Ishikawa (cell line): ENCODE measurements at regions not wholly inside any gene's neighbourhood (a gene's known extent, or its start where the extent isn't known, plus 50 kb on each side); places are given as distances from the start of the nearest gene placed in this dataset.
A peak's percentile ranks its signal among the peaks of the same experiment; 100 is the strongest.

Experiments
- CEBPB ChIP-seq: IDR thresholded peaks from 2 replicates; pipeline ENCODE4 v1.6.1; 2012
- CREB1 ChIP-seq: IDR thresholded peaks from 2 replicates; pipeline ENCODE4 v1.6.1; 2012; ENCODE audit warnings: low read depth
- EGR1 ChIP-seq: IDR thresholded peaks from 2 replicates; pipeline ENCODE4 v1.6.1; 2012
- EP300 ChIP-seq: IDR thresholded peaks from 2 replicates; pipeline ENCODE4 v1.6.1; 2012; ENCODE audit warnings: borderline replicate concordance
- FOXM1 ChIP-seq: IDR thresholded peaks from 2 replicates; pipeline ENCODE4 v1.6.1; 2012; ENCODE audit warnings: low read depth, borderline replicate concordance
- NFIC ChIP-seq: IDR thresholded peaks from 2 replicates; pipeline ENCODE4 v1.6.1; 2012
- RAD21 ChIP-seq: IDR thresholded peaks from 2 replicates; pipeline ENCODE4 v1.6.1; 2012; ENCODE audit warnings: low read depth
- TAF1 ChIP-seq: IDR thresholded peaks from 2 replicates; pipeline ENCODE4 v1.6.1; 2012; ENCODE audit warnings: low read depth, mild to moderate bottlenecking
- TCF12 ChIP-seq: IDR thresholded peaks from 2 replicates; pipeline ENCODE4 v1.6.1; 2012; ENCODE audit warnings: low read depth
- TEAD4 ChIP-seq: IDR thresholded peaks from 2 replicates; pipeline ENCODE4 v1.6.1; 2012
- YY1 ChIP-seq: IDR thresholded peaks from 2 replicates; pipeline ENCODE4 v1.6.1; 2012; ENCODE audit warnings: low read depth
- ZBTB7A ChIP-seq: IDR thresholded peaks from 2 replicates; pipeline ENCODE4 v1.6.1; 2012; ENCODE audit warnings: low read depth
- TF ChIP-seq, protein P1 (sequence below): IDR thresholded peaks from 2 replicates; pipeline ENCODE4 v1.6.1; 2012
- TF ChIP-seq, protein P2 (sequence below): IDR thresholded peaks from 2 replicates; pipeline ENCODE4 v1.6.1; 2012
- TF ChIP-seq, protein P3 (sequence below): IDR thresholded peaks from 2 replicates; pipeline ENCODE4 v1.6.1; 2012; ENCODE audit warnings: low read depth, mild to moderate bottlenecking

DNA sequence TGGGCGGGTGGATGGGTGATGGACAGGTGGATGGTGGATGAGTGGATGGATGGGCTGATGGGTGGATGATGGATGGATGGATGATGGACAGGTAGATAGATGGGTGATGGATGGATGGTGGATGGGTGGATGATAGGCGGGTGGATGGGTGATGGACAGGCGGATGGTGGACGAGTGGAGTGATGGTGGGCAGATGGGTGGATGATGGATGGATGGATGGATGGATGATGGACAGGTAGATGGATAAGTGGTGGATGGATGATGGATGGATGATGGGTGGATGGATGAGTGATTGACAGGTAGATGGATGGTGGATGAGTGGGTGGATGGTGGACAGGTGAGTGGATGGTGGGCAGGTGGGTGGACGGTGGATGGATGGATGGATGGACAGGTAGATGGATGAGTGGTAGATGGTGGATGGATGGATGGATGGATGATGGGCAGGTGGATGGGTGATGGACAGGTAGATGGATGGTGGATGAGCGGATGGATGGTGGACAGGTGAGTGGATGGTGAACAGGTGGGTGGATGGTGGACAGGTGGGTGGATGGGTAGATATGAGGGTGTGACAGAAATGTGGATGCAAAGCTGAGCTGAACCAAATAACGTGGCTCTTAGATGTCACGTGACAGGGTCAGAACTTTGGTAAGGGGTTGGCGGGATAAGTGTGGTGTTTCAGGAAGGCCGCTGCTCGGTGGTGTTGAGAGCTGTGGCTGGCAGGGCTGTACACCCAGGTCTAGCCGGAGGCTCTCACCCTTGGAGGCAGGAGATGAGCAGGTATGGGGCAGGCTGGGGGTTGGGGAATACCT lies 234.3 kb upstream of the CIBAR2 start:
- TF ChIP-seq YY1 (no peak), EP300 (no peak), CREB1 (no peak), EGR1 (no peak), FOXM1 (no peak), NFIC (no peak)

DNA sequence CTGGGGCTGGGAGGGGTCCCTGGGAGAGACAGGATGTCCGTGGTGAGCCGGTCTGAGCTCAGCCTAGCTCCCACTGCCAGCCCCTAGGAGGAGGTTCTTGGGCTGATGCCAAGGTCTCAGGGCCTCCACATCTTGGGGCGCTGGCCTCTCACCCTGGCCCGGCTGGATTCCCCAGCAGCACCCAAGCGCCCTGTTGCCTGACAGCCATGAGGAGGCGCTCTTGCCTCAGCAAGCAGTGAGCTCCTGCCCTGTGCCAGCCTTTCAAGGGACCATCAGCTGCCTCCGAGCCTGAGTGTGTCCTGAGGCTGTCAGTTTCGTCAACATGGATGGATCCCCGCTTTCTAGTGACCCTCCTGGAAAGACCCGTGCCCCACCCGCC lies 234.9 kb upstream of the CIBAR2 start:
- TF ChIP-seq EGR1 (no peak), RAD21 (peak; percentile 89), TCF12 (no peak)

DNA sequence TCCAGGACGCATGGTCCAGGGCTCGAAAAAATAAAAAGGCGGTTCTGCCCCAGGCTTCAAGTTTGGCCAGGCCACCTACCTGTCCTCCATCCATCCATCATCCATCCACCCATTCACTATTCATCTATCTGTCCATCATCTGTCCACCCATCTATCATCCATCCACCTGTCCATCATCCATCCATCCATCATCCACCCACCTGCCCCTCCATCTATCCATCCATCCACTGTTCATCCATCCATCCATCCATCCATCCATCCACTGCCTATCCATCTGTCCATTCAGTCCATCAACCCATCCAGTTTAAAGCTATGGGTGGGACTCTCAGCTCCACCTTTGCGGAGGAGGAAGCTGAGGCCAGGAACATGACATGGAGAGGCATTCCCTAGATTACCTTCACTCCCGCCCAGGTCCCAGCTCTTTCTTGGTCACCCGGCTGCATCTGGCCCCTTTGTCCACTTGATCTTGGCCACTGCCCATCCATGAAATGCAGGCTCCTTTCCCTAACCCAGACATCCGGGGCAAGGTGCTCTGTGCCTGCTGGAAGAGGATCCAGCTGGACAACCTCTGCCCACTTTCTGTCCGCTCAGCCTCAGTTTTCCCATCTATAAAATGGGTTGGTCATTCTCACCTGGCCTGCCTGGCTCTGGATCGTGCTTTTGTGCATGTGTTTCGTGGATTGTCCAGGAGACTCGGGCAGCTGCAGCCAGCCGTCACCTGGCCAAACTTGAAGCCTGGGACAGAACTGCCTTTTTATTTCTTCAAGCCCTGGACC lies 236.0 kb upstream of the CIBAR2 start:
- TF ChIP-seq TAF1, result no peak
- no peak for TF ChIP-seq YY1
- no peak for TF ChIP-seq NFIC
- TF ChIP-seq TCF12, result no peak
- TF ChIP-seq EGR1, result no peak
- no peak for TF ChIP-seq CEBPB
- TF ChIP-seq, protein P1, sequence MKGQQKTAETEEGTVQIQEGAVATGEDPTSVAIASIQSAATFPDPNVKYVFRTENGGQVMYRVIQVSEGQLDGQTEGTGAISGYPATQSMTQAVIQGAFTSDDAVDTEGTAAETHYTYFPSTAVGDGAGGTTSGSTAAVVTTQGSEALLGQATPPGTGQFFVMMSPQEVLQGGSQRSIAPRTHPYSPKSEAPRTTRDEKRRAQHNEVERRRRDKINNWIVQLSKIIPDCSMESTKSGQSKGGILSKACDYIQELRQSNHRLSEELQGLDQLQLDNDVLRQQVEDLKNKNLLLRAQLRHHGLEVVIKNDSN, result no peak
- TF ChIP-seq RAD21, result no peak
- TF ChIP-seq TEAD4, result no peak
- TF ChIP-seq FOXM1, result no peak
- TF ChIP-seq, protein P2, sequence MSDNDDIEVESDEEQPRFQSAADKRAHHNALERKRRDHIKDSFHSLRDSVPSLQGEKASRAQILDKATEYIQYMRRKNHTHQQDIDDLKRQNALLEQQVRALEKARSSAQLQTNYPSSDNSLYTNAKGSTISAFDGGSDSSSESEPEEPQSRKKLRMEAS, result no peak
- no peak for TF ChIP-seq ZBTB7A

DNA sequence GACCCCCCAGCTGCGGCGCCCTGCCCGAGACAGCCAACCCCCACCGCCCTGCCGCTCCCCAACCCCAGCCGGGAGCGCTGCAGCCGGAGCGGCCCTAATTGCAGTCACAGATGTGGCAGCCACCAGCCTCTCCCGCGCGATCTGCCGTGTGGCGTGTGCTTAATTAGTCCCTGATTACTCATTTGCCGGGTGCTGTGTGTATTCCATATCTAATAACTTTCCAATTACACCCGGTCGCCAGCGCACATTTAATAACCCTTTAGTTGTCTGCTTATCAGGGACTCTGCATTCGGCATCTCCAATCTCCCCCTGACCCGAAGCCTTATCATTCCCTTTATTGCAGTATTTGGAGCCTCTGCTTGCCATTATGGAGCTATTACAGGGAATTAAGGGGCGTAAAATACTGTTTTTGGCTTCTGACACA lies 236.7 kb upstream of the CIBAR2 start:
- no peak for TF ChIP-seq TAF1
- TF ChIP-seq, protein P1, result no peak
- no peak for TF ChIP-seq YY1

DNA sequence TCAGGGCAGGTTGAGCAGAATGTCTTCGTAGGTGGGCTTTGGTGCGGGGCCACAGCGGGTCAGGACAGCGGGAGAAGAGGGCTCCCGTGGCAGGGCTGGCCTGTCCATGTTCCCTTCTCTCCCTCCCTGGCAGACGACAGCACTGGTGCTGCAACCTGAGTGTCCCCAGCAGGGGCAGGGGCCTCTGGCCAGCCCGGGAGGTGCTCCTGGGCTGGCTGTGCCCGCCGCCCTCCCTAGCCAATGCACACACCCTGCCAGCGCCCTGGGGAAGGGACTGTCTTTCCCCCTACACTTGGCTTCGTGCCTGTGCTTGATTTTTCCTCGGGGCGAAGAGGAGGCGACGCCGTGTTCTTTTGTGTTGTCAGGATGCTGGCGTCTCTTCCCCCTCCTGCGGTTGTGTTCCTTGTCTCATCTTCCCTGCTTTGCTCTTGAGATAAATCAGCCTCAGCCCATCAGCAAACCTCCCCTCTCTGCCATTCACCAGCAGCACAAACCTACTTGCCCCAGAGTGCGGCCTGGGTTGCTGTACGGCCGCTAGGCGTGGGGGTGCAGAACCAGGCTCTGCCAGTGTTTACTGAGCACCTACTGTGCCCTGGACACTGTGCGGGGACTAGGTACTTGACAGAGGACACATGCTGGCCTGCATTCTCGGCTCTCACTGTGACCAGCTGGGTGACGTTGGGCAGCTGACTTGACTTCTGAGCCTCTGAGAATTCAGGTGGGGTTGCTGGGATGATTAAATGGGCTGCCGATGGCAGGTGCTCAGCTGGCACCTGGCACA lies 237.3 kb upstream of the CIBAR2 start:
- no peak for TF ChIP-seq RAD21
- TF ChIP-seq YY1, result no peak
- no peak for TF ChIP-seq TCF12
- no peak for TF ChIP-seq ZBTB7A
- no peak for TF ChIP-seq CEBPB
- no peak for TF ChIP-seq NFIC
- no peak for TF ChIP-seq TEAD4
- no peak for TF ChIP-seq EGR1
- no peak for TF ChIP-seq CREB1
- no peak for TF ChIP-seq EP300
- TF ChIP-seq, protein P1, result no peak

DNA sequence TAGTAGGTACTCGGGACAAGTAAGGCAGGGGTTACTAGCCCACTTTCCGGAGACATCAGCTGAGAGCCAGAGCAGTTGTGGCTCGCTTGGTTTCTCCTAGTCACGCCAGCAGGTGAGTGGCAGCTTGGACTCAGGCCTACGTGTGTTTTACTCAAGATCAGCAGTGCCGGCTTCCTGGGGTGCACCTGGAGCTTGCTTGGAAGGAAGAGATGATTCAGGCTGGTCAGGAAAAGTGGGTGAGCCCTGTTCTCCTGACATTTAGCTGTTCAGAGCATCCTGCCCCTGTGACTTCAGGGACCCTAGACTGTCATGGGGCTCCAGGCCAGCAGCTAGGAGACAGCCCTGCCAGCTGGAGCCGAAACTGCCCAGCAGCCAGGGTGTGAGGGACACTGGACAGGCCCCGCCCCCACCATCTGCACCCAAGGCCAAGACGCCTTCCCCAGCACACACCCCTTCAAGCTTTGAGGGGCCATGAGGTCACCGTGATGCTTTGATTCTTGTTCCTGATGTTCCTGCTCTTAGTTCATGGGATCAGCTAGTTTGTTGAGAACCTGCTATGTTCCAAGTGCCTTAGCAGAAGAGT lies 238.0 kb upstream of the CIBAR2 start:
- 0 out of 2 replicates have a peak, but pooled peaks have one; percentile 10 for TF ChIP-seq NFIC
- TF ChIP-seq, protein P2, result no peak

DNA sequence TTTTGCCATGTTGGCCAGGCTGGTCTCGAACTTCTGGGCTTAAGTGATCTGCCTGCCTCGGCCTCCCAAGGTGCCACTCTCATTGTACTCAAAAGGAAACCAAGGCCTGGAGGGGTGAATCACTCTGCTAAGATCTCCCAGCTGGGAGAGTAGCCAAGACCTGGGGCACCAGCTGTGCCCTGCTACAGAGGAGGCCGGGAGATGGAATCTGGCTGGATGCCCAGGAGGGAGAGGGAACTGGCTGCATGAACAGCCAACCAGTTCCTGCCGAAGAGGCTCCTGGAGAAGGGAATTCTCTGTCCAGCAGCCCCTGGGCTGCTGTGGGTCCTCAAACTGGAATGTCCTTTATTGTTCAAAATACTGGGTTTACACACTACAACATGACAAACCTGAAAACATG lies 238.7 kb upstream of the CIBAR2 start:
- TF ChIP-seq YY1 (peak; percentile 59; the same call in 1 of the 2 replicates), TAF1 (no peak), RAD21 (peak; percentile 27), ZBTB7A (no peak), TEAD4 (peak; percentile 68; the same call in 1 of the 2 replicates), CEBPB (no peak), EP300 (peak; percentile 80; the same call in 1 of the 2 replicates), FOXM1 (no peak; the same call in 1 of the 2 replicates), TCF12 (peak; percentile 91), NFIC (peak; percentile 98), EGR1 (no peak)
- TF ChIP-seq, protein P2, result peak; percentile 64
- TF ChIP-seq, protein P1, result no peak
- TF ChIP-seq, protein P3, sequence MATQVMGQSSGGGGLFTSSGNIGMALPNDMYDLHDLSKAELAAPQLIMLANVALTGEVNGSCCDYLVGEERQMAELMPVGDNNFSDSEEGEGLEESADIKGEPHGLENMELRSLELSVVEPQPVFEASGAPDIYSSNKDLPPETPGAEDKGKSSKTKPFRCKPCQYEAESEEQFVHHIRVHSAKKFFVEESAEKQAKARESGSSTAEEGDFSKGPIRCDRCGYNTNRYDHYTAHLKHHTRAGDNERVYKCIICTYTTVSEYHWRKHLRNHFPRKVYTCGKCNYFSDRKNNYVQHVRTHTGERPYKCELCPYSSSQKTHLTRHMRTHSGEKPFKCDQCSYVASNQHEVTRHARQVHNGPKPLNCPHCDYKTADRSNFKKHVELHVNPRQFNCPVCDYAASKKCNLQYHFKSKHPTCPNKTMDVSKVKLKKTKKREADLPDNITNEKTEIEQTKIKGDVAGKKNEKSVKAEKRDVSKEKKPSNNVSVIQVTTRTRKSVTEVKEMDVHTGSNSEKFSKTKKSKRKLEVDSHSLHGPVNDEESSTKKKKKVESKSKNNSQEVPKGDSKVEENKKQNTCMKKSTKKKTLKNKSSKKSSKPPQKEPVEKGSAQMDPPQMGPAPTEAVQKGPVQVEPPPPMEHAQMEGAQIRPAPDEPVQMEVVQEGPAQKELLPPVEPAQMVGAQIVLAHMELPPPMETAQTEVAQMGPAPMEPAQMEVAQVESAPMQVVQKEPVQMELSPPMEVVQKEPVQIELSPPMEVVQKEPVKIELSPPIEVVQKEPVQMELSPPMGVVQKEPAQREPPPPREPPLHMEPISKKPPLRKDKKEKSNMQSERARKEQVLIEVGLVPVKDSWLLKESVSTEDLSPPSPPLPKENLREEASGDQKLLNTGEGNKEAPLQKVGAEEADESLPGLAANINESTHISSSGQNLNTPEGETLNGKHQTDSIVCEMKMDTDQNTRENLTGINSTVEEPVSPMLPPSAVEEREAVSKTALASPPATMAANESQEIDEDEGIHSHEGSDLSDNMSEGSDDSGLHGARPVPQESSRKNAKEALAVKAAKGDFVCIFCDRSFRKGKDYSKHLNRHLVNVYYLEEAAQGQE, result peak; percentile 73
